NCI-H1417 treated with DMSO at 0.1 percent for 48 hours (cell line): ENCODE measurements at regions not wholly inside any gene's neighbourhood (a gene's known extent, or its start where the extent isn't known, plus 50 kb on each side); places are given as distances from the start of the nearest gene placed in this dataset.
"Not testable (repeated sequence)": the region's sequence is repeated elsewhere in the genome, so short reads cannot be mapped to it uniquely, and the experiment has no call there.

Experiments
- DNase-seq: peaks from one replicate; lab custom pipeline; 2025; lab: John Stamatoyannopoulos, UW

DNA sequence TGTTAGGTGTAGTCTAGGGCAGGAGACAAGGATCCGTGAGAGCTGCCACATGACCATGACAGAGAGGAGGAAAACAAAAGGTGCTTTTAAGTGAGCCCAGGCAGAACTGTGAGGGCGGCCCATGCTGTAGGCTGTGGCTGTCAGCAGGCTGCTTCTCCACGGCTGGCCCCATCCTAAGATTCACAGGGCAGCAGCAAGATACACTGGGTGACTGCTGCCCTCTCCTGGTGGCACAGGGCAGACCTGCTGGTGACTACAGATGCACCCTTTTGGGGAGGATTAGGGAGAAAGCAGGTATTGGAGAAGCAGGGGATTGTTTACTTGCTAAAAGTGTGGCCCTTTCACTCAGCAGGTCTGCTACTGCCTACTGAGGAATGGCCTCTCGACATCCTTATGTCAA, 112.2 kb upstream of the CCZ1B start:
- not testable (repeated sequence) for DNase-seq

DNA sequence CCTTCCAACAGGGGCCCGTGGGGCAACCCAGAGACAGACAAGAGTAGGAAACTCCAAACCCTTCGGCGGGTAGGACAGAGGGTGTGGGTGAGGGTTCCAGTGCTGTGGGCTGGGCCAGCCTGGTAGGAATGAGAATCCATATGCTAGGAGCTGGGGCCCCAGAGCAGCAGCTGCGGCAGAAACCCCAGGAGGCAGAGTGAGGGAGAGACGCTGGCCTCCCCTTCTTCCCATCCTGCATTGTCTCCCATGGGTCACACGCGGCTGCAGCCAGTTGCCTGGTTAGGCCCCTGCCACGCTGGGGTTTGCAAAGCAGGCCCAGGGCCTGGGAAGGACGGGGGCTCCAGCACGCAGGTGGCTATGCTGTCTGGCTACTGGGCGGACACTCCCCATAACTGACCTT, 113.1 kb upstream of the CCZ1B start:
- DNase-seq, result not testable (repeated sequence)

DNA sequence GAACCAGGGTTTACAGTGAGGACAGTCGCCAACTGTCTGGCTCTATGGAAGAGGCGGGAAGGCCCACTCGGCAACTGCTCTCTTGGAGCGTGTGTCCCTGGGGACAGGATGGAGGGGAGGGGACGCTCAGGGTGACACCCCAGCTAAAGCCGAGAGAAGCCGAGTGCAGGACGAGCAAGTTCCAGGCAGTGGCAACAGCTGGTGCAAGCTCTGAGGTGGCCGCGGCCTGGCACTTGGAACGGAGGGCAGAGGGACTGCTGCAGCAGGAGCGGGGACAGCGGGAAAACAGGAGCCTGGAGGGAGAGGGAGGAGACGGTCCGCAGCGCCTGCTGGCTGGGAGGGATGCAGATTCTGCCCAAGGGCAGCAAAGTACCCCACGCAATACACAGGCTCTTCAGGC, 113.8 kb upstream of the CCZ1B start:
- DNase-seq, result not testable (repeated sequence)

DNA sequence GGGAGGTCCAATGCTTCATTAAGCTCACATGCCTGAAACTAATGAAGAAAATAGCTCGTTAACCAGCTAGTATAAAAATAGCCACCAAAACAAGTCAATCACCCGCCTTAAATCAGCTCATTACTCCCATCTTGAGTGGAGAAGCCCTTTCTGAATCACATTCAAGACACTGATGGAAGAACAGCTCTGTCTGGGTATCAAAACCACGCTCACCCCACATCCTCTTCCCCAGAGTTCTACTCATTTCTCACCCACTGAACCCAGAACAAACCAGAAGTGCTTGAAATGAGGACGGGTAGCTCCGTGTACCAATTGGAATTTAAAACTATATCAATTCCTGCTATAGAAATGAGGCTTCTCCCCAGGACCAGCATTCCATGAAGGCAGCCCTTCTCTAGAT, 120.8 kb upstream of the CCZ1B start:
- not testable (repeated sequence) for DNase-seq

DNA sequence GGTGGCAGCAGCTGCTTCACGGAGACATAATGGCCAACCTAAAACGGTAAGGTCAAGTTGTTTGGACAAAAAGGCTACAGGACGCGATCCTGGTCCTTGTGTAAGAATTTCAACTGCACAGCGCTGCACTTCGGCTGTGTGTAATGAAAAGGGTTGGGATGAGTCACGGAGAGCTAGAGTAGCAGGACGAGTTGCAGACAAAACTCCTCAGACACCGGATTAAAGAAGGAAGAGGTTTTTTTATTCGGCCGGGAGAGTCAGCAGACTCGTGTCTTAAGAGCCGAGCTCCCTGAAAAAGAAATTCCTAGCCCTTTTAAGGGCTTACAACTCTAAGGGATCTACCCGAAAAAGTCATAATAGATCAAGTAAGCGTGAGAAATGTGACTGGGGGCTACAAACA, 124.2 kb upstream of the CCZ1B start:
- DNase-seq, result not testable (repeated sequence)

DNA sequence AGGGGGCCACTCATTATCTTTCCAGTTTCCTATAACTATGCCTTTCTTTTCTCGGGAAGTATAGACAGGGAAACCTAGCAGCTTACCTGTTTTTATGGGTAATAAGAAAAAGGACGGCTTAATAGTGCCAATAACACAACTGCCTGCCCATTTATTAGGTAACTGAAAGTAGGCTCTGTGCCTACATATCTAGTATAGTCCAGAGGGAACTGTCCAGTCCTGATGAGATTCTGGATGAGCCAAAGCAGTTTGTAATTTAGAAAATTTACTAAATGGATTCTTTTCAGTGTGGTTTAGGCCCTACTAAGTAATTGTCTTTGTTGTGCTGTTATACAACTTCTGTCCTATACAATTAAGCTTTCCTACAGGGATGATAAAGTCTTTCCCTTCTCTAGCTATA, 125.5 kb upstream of the CCZ1B start:
- DNase-seq, result not testable (repeated sequence)

DNA sequence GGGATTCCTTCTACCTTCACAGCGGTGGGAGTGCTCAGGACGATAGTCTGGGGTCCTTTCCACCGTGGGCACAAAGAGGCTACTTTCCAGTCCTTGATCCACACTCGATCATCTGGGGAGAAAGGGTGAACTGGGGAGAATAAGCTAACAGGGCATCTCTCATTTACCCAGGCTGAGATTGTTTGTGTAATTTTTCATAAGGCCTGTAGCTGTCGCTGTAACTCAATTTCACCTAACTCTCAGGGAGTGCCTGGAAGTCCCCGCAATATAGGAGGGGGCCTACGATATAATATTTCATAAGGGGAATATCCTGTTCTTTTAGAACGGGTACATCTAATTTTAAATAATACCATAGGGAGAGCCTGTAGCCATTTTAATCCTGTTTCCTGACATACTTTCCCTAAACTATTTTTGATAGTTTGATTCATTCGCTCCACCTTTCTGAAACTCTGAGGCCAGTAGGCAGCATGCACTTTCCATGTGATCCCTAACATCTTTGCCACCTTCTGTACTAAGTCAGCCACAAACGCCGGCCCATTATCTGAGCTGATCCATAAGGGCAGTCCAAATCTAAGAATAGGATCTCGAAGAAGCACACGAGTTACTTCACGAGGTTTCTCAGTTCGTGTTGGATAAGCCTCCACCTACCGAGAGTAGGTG, 127.2 kb upstream of the CCZ1B start:
- DNase-seq, result not testable (repeated sequence)

DNA sequence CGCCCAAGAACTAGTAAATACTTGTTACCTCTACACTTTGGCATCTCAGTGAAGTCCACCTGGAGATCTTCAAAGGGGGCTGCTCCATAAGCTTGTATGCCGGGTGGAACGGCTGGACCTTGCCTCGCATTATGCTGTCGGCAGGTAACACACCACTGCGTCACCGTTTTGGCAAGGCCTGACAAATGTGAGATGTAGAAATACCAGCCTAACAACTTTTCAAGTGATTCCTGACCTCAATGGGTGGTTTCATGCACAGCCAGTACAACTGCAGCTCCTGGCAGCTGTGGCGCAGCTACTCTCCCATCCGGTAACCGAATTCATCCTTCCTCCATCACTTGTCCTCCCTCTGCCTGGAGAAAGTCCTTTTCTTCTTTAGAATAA, 127.7 kb upstream of the CCZ1B start:
- DNase-seq, result not testable (repeated sequence)

DNA sequence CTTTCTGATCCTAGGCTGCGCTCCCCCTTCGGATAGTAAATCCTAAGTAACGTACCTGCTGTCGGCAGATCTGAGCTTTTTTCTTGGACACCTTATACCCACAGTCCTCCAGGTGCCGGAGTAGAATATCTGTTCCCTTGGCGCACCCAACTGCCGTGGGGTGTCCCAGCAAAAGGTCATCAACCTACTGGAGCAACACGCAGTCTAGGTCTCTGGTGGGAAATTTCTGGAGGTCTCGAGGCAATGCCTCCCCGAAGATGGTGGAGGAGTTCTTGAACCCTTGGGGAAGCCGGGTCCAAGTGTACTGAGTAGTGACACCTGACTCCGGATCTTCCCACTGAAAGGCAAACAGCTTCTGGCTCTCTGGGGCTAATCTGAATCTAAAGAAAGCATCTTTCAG, 129.3 kb upstream of the CCZ1B start:
- not testable (repeated sequence) for DNase-seq

DNA sequence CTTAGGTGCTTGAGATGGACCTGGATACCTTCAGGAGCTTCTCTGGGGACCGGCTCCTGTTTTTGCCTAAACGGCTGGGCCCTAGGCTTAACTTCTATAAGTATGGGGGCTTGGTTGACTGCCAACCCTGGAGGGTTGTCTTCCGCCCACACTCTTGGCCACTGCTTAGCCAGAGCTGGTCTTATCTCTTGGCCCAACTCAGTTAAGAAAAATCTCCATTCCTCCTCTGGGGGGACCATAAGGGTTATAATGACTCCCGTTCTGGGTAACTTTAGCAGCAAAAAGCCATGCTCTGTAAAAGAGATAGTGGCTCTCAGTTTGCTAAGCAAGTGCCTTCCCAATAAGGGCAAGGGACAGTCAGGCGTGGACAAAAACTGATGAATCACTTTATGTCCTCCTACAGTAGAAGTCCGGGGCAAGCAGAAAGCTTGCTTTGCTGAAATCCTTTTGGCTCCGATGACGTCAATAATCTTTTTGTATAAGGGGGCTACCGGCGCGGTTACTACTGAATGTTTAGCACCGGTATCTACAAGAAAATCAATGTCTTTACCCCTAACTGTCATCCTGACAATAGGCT, 130.0 kb upstream of the CCZ1B start:
- not testable (repeated sequence) for DNase-seq

DNA sequence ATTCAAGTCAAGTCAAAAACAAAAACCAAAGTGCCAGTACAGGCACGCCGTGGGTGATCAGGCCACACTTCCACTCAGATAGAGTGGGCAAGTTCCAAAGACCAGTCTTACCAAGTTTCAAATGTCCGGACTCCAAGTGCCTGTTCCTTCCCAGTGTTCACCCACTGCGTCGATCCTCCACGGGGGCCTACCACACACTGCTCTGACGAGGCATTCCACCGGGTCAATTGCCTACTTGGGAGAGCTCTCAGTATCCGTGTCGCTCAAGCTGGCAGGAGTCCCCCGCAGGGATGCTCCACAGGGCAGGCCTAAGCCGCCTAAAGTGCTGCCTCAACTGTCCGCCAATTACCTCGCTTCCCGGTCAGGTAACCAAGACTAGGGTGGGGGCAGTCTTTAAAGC, 132.3 kb upstream of the CCZ1B start:
- not testable (repeated sequence) for DNase-seq

DNA sequence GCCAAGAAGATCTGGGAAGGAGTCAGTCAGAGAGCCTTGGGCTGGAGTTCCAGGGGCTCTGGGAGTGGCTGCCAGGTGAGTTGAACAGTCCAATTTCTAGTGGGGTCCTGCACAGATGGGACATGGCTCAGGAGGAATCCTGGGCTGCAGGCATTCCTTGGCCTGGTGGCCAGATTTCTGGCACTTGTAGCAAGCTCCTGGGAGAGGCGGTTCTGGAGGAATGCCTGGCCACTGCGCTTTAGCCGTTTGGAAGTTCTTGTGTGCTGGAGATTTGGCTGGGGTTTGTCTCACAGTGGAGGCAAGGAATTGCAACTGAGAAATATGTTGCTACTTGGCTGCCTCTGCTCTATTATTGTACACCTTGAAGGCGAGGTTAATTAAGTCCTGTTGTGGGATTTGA, 133.9 kb upstream of the CCZ1B start:
- not testable (repeated sequence) for DNase-seq

DNA sequence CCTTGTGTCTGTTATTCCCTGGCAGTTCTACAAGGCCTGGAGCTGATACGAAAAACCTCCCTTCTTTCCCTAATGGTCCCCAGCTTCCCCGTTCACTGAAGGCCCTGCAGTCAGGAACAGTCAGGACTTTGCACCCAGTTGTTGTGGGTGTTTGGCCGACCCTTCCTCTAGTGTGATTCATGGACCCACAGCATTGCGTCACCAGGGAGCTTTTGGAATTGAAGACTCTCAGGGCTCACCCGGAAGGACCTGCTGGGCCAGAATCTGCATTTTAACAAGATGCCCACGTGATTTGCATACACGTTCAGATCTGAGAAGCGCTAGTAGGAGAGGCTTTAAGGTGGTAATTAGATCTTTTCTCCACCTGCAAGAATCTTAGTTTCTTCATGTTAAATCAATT, 136.8 kb upstream of the CCZ1B start:
- DNase-seq, result not testable (repeated sequence)

DNA sequence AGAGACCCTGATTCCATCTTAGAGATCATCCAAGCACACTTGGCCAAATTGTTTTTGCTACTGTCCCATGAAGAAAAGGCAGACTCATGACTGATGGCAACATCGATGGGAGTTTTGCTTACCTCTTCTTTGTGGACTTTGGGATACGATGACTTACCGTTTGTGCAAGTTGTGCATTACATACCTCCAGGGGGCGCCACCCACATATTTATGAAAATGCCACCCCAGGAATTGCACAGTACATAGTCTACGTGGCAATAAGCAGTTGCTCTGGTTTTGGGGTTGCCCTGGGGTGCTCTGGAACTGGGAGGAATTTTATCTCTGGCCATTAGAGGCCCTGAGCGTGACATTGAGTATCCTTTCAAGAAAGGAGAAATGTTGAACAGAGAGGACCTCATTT, 139.0 kb upstream of the CCZ1B start:
- DNase-seq, result not testable (repeated sequence)

DNA sequence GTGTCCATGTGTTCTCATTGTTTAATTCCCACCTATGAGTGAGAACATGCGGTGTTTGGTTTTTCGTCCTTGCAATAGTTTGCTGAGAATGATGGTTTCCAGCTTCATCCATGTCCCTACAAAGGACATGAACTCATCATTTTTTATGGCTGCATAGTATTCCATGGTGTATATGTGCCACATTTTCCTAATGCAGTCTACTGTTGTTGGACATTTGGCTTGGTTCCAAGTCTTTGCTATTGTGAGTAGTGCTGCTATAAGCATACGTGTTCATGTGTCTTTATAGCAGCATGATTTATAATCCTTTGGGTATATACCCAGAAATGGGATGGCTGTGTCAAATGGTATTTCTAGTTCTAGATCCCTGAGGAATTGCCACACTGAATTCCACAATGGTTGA, 144.1 kb upstream of the CCZ1B start:
- not testable (repeated sequence) for DNase-seq

DNA sequence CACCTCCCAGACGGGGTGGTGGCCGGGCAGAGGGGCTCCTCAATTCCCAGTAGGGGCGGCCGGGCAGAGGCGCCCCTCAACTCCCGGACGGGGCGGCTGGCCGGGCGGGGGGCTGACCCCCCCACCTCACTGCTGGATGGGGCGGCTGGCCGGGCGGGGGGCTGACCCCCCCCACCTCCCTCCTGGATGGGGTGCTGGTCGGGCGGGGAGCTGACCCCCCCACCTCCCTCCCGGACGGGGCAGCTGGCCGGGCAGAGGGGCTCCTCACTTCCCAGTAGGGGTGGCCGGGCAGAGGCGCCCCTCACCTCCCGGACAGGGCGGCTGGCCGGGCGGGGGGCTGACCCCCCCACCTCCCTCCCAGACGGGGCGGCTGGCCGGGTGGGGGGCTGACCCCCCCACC, 148.8 kb upstream of the CCZ1B start:
- not testable (repeated sequence) for DNase-seq

DNA sequence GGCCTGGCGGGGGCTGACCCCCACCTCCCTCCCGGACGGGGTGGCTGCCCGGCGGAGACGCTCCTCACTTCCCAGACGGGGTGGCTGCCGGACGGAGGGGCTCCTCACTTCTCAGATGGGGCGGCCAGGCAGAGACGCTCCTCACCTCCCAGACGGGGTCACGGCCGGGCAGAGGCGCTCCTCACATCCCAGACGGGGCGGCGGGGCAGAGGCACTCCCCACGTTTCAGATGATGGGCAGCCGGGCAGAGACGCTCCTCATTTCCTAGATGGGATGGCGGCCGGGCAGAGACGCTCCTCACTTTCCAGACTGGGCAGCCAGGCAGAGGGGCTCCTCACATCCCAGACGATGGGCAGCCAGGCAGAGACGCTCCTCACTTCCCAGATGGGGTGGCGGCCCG, 149.3 kb upstream of the CCZ1B start:
- DNase-seq, result not testable (repeated sequence)

DNA sequence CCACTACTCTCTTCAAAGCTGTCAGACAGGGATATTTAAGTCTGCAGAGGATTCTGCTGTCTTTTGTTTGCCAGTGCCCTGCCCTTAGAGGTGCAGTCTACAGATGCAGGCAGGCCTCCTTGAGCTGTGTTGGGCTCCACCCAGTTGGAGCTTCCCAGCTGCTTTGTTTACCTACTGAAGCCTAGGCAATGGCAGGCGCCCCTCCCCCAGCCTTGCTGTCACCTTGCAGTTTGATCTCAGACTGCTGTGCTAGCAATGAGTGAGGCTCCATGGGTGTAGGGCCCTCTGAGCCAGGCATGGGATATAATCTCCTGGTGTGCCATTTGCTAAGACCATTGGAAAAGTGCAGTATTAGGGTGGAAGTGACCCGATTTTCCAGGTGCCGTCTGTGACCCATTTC, 151.3 kb upstream of the CCZ1B start:
- DNase-seq, result not testable (repeated sequence)

DNA sequence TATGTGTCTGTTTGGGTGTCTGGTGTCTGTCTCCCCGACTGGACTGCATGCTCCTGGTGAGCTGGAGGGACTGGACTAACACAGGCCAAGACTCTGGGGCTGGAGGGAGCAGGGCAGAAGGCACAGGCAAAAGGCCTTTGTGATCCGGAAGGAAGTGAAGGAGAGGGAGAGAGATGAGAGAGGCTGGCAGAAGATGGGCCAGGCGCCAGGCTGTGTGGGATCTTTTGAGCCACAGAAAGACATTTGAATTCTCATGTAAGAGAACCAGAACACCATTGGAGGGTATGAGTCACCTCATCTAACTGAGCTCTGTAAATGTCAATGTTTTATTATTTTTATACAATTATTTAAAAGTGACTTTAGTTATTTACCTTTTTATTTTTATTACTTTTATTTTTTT, 152.3 kb upstream of the CCZ1B start:
- not testable (repeated sequence) for DNase-seq

DNA sequence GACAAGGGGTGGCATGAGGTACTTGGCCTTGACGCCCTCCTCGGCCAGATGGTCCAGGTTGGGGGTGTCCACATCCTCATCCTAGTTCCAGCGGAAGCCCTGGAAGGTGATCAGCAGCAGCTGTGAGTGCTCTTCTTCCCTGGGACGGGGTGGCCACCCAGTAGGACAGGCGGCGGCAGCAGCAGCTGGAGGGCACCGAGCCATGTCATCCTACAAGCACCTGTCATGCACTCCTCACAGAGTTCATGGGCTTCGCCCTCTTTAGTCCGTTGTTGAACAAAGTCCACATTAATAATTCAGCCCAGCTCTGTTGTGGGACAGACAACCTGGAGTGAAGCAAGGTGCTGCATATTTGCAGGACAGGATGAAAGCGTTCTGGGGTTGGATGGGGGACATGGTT, 153.4 kb upstream of the CCZ1B start:
- DNase-seq, result not testable (repeated sequence)

DNA sequence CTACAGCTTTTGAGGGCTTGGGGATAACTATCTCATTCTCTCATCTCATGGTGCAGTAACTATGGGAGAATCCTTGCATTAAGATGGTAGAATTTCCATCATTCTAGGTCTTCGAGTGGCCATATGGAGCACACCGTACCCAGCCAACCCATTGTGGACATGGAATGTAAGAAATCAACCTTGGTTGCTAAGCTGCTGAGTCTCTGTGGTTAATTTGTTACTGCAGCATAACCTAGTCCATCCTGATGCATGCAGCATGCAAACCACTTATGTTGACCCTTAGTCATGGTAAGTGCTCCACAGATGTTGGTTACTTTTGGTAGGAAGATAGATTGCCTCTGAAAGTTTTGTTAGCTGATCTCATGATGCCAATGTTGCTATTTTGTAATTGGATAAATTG, 156.3 kb upstream of the CCZ1B start:
- not testable (repeated sequence) for DNase-seq

DNA sequence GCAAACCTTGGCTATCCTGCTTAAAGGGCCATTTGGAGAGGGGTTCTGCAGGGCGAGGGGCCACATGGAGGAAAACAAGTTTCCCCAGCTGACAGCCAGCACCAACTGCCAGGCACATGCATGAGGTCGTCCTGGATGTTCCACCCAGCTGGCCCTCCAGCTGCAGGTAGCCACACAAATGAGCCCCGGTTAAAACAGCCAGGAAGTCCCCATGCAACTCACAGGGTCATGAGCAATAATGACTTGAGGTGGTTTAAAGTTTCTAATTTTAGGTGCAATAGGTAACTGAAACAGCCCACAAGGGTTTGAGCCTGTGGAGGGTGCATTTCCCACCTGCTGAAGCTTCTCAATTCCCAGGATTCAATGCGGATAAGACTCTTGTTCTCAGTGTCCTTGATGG, 160.8 kb upstream of the CCZ1B start:
- not testable (repeated sequence) for DNase-seq

DNA sequence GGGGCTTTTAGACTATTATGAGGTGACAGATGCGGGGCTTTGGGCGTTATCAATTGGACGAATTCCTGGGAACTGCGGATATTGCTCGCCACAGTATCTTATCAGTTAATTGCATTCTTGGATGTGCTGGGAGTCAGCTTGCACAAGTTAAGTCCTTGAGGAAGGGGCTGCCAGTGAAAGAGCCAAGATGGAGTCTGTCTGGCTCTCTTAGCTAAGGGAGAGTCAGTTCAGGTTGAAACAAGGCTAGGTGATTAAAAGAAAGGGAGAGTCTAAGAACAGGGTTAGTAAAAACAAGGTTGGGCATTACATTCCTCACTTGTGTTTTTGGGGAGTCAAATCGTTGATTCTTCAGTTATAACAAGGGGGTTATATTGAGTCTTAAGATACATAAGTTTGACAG, 162.5 kb upstream of the CCZ1B start:
- DNase-seq, result not testable (repeated sequence)

DNA sequence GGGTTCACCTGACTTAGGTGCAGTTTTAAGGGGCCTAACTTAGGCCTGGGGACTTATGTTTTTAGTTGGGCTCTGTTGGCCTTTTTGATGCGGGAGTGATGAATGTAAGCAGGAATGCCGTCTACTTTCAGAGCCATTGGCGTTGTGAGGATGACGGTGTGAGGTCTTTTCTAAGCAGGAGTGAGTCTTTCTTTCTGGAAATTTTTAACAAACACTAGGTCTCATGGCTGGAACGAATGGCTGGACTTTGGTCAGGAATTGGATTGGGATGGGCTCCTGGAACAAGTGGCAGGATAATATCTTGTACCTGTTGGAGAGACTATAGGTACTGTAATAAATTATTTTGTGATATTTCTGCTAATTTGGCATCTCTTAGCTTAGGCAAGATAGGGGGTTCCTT, 163.9 kb upstream of the CCZ1B start:
- DNase-seq, result not testable (repeated sequence)
